ENCODE measurements at regions not wholly inside any gene's neighbourhood (a gene's known extent, or its start where the extent isn't known, plus 50 kb on each side); places are given as distances from the start of the nearest gene placed in this dataset.
"Not testable (repeated sequence)": the region's sequence is repeated elsewhere in the genome, so short reads cannot be mapped to it uniquely, and the experiment has no call there.

- no peaks in the 10 kb centered on the region for H3K9me3 Mint-ChIP-seq
- H3K36me3 Mint-ChIP-seq: no peaks in the 10 kb centered on the region
- no peaks in the 10 kb centered on the region for H3K4me1 Mint-ChIP-seq
- no peaks in the 10 kb centered on the region for H3K27me3 Mint-ChIP-seq
- no peak overlapping the region for H3K4me3 Mint-ChIP-seq
- no peak for DNase-seq
- H3K27ac Mint-ChIP-seq: no peak overlapping the region
Observed at GRCh38 chr10:57905861-57906260, 361.8 kb downstream of the IPMK start.

DNA sequence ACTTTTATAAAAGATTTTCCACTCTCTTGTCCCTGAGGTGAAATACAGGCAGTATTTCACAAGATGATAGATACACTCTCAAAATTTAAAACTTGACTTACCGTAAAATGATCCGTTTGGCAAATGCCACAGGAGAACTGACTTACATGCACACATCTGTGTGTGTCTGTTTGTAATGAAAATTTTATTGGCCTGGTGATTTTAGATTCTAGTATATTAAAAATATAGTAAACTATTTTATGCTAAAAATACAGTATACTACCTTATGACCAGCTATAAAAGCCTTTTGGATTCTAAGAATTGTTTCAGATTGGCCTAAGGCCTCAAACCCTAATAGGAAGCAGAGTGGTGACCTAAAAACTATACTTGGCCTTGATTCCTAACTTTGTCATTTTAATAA is 362.7 kb downstream of the IPMK start:
- Mint-ChIP-seq H3K27me3 (no peaks in the 10 kb centered on the region), H3K4me3 (no peak overlapping the region), H3K9me3 (no peaks in the 10 kb centered on the region), H3K36me3 (no peaks in the 10 kb centered on the region), H3K27ac (no peak overlapping the region), H3K4me1 (no peaks in the 10 kb centered on the region)
- DNase-seq: no peak

DNA sequence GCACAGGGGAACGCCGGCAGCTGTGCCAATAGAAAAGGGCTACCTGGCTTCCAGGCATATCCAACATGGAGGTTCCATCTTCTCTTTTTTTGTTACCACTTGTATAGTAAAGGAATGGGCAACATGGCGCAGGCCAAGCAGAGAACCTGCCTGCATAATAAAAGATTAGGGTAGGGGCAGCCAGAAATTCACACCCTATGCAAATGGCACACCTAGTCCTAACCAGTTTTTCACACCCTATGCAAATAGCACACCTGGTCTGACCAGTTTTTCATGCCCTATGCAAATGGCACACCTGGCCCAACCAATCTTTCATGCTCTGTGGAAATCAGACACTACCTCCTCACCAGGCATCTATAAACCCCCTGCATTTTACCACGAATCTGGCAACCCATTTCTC is 369.5 kb downstream of the IPMK start:
- Mint-ChIP-seq H3K27me3 (no peaks in the 10 kb centered on the region), H3K27ac (no peak overlapping the region), H3K4me1 (no peaks in the 10 kb centered on the region), H3K9me3 (no peaks in the 10 kb centered on the region), H3K4me3 (no peak overlapping the region), H3K36me3 (no peaks in the 10 kb centered on the region)
- DNase-seq: no peak

- Mint-ChIP-seq H3K4me3 (no peak overlapping the region), H3K27me3 (no peaks in the 10 kb centered on the region), H3K36me3 (no peaks in the 10 kb centered on the region), H3K9me3 (no peaks in the 10 kb centered on the region), H3K27ac (no peak overlapping the region), H3K4me1 (no peaks in the 10 kb centered on the region)
- DNase-seq: no peak
Observed at GRCh38 chr10:57897611-57898010, 370.1 kb downstream of the IPMK start.

DNA sequence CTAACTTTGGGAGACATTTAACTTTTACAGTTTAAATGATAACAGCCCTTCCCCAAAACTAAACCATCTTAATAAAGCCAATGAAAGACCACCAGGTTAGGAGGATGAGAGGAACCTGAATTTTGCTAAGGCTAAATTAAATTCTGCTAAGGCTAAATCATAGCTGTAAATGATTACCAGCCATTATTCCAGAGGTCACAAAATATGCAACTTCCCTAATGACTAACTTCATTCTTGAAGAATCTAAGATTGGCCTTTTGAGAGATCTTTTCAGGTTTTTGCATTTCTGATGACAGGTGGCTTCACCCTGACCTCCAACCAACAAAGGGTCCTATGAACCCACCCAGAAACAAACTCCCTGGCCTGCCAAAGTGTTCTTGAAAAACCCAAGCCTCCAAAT is 373.3 kb downstream of the IPMK start:
- Mint-ChIP-seq H3K27ac (no peak overlapping the region), H3K27me3 (no peaks in the 10 kb centered on the region), H3K4me1 (no peaks in the 10 kb centered on the region), H3K9me3 (no peaks in the 10 kb centered on the region), H3K4me3 (no peak overlapping the region), H3K36me3 (no peaks in the 10 kb centered on the region)
- DNase-seq: no peak

- peaks cover 2% of the 10 kb centered on the region for H3K9me3 Mint-ChIP-seq
- H3K4me1 Mint-ChIP-seq: no peaks in the 10 kb centered on the region
- no peak overlapping the region for H3K4me3 Mint-ChIP-seq
- no peaks in the 10 kb centered on the region for H3K36me3 Mint-ChIP-seq
- DNase-seq: no peak
- H3K27me3 Mint-ChIP-seq: no peaks in the 10 kb centered on the region
- no peak overlapping the region for H3K27ac Mint-ChIP-seq
Observed at GRCh38 chr10:57891201-57892006, 376.3 kb downstream of the IPMK start.

- H3K4me3 Mint-ChIP-seq: no peak overlapping the region
- H3K4me1 Mint-ChIP-seq: no peaks in the 10 kb centered on the region
- no peaks in the 10 kb centered on the region for H3K36me3 Mint-ChIP-seq
- peaks cover 2% of the 10 kb centered on the region for H3K9me3 Mint-ChIP-seq
- no peak overlapping the region for H3K27ac Mint-ChIP-seq
- no peaks in the 10 kb centered on the region for H3K27me3 Mint-ChIP-seq
- no peak for DNase-seq
Observed at GRCh38 chr10:57890691-57891090, 377.0 kb downstream of the IPMK start.

GRCh38 chr10:57885618-57885968 is 382.1 kb downstream of the IPMK start:
- not testable (repeated sequence) for H3K4me1 Mint-ChIP-seq, DNase-seq, H3K36me3 Mint-ChIP-seq, H3K4me3 Mint-ChIP-seq, H3K27ac Mint-ChIP-seq, H3K27me3 Mint-ChIP-seq, H3K9me3 Mint-ChIP-seq

- no peaks in the 10 kb centered on the region for H3K27me3 Mint-ChIP-seq
- no peak overlapping the region for H3K4me3 Mint-ChIP-seq
- DNase-seq: no peak
- no peak overlapping the region for H3K27ac Mint-ChIP-seq
- H3K36me3 Mint-ChIP-seq: no peaks in the 10 kb centered on the region
- H3K9me3 Mint-ChIP-seq: peaks cover 2% of the 10 kb centered on the region
- no peaks in the 10 kb centered on the region for H3K4me1 Mint-ChIP-seq
Observed at GRCh38 chr10:57884965-57885617, 382.6 kb downstream of the IPMK start.

- H3K4me1 Mint-ChIP-seq: no peaks in the 10 kb centered on the region
- no peaks in the 10 kb centered on the region for H3K36me3 Mint-ChIP-seq
- DNase-seq: no peak
- H3K4me3 Mint-ChIP-seq: no peak overlapping the region
- peaks cover 2% of the 10 kb centered on the region for H3K9me3 Mint-ChIP-seq
- no peak overlapping the region for H3K27ac Mint-ChIP-seq
- no peaks in the 10 kb centered on the region for H3K27me3 Mint-ChIP-seq
Observed at GRCh38 chr10:57884407-57884806, 383.3 kb downstream of the IPMK start.

DNA sequence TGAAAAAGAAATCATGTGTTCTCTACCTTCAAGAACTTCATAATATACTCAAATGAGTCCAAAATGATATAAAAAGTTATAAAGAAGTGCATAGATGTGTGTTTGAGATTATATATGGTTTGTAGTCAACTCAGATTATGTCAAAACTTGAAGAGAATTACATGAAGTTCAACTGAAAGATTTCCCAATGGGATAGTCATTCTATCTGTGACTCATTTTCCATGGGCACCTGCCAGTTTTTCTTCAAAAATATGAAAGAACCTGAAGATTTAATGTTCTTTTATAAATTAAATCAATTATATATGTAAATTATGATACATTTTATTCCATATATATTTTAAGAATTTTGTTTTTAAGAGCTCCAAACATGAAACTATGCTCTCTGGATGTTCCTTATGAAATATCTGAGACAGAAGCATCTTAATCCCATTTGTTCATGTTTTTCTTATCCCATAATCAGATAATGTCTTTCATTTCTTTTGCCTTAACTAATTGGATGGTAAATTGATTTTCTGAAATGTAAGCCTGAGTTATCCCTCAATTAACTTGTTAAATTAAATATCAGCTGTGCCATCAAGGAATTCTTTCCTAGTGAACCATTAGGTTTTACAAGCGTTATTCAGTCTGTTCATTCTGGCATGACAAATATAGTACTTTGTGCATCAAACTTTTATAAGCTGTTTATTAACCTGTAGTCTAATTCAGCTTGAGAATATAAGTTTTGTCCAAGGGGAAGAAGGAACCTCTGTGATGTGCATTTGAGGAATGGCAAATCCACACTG is 387.1 kb downstream of the IPMK start:
- Mint-ChIP-seq H3K36me3 (no peaks in the 10 kb centered on the region), H3K4me1 (no peaks in the 10 kb centered on the region), H3K27ac (no peak overlapping the region), H3K9me3 (no peaks in the 10 kb centered on the region), H3K4me3 (no peak overlapping the region), H3K27me3 (no peaks in the 10 kb centered on the region)
- DNase-seq: no peak

DNA sequence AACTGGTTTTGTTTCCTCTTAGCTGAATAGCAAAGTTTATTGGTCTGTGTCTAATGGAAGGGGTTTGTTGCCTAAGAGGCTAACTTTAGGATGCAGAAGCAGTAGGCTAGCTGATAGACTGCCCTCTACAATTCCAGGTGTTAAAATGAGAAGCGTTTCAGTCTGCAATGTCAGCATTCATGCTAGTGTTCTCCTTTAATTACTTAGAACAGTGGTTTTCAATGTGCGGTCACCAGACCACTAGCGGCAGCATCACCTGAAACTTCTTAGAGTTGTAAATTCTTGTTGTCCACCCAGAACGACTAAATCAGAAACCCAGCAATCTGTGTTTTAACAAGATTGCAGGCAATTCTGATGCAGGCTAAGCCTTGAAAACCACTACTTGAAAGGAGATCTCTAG is 392.9 kb downstream of the IPMK start:
- Mint-ChIP-seq H3K4me1 (no peaks in the 10 kb centered on the region), H3K27me3 (no peaks in the 10 kb centered on the region), H3K36me3 (no peaks in the 10 kb centered on the region)

DNA sequence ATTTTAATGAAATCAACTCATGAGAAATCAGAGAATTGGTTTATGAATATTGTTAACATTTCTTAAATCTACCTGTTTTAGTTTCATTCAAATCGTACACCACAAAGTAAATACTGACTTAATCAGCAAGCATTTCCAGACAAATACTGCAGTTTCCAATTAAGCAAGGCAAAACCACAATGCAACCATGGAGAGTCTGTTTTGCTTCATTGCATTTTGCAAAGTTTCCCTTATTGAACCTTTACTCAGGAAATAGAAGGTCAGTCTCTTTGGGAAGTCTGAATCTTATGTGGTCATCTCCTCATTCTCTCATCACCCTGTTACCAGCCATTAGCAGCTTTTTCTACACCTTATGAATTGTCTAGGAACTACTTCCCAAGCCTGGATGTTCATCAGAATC is 400.5 kb downstream of the IPMK start:
- Mint-ChIP-seq H3K4me1 (no peaks in the 10 kb centered on the region), H3K4me3 (no peak overlapping the region), H3K36me3 (no peaks in the 10 kb centered on the region), H3K27me3 (no peaks in the 10 kb centered on the region), H3K9me3 (peaks cover 5% of the 10 kb centered on the region), H3K27ac (no peak overlapping the region)
- DNase-seq: no peak

More for the DNA sequence above, 392.9 kb downstream of the IPMK start:
- DNase-seq: no peak
- Mint-ChIP-seq H3K9me3 (peaks cover under 1% of the 10 kb centered on the region), H3K27ac (no peak overlapping the region), H3K4me3 (no peak overlapping the region)

DNA sequence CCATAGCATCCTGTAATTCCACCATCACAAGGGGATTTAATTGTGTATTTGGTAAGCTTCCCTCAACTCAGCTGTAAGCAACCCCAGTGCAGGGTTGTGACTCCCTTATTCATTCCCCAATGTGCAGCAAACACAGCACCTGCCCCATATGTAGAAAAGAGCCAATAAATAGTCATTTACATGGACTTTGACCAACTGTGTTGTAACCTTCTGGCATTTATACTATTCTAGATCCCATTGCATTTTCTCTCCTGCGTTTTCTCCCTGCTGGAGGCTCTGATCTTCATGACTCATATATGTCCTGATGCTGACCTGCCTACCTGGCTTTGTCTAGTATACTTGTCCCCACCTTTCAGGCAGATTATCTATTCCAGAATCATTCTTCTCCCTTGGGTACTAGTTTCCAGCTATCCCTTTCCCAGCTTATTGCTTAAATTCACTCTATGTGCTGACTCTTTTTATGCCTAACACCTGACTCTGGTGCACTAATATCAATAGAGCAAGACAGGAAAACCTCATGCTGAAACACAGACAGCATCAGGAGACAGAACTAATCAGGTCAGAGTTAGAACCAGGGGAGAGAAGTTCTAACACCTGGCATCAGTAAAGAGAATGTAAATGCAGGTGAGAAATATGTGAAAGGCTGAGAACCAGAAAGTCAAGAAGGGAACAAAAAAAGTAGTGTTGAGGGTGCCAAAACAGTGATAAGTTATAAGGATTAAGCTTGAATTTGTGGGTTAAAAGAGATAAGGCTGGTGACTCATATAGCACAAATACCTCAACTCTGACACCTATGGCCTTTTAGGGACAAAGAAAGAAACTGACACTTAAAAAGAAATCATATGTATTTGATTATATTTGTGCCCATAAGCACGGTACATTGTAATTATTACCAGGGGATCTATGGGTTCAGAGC is 402.7 kb downstream of the IPMK start:
- DNase-seq: no peak
- Mint-ChIP-seq H3K27ac (no peak overlapping the region), H3K4me1 (no peaks in the 10 kb centered on the region), H3K27me3 (no peaks in the 10 kb centered on the region), H3K36me3 (no peaks in the 10 kb centered on the region), H3K9me3 (peaks cover 5% of the 10 kb centered on the region), H3K4me3 (no peak overlapping the region)
